Skin epidermis (tissue), 12 donors: ENCODE measurements at regions not wholly inside any gene's neighbourhood (a gene's known extent, or its start where the extent isn't known, plus 50 kb on each side); places are given as distances from the start of the nearest gene placed in this dataset.
A peak's percentile ranks its signal among the peaks of the same experiment; 100 is the strongest.

Source experiments
- H3K27ac ChIP-seq, 21 experiments: fragments of 200-600 bp; sonication (generic) in 11 of 21; one replicate each; pipeline ENCODE4 v1.5.0; 2020; ENCODE audit warnings: mild to moderate bottlenecking in 3 of 21, inconsistent platforms in 2 of 21, moderate library complexity in 2 of 21
- H3K4me3 ChIP-seq, 7 experiments: fragments of 200-600 bp; sonication (generic) in 2 of 7; one replicate each; pipeline ENCODE4 v1.5.0; 2020; ENCODE audit warnings: inconsistent platforms in 2 of 7, mild to moderate bottlenecking in 2 of 7, moderate library complexity in 1 of 7

DNA sequence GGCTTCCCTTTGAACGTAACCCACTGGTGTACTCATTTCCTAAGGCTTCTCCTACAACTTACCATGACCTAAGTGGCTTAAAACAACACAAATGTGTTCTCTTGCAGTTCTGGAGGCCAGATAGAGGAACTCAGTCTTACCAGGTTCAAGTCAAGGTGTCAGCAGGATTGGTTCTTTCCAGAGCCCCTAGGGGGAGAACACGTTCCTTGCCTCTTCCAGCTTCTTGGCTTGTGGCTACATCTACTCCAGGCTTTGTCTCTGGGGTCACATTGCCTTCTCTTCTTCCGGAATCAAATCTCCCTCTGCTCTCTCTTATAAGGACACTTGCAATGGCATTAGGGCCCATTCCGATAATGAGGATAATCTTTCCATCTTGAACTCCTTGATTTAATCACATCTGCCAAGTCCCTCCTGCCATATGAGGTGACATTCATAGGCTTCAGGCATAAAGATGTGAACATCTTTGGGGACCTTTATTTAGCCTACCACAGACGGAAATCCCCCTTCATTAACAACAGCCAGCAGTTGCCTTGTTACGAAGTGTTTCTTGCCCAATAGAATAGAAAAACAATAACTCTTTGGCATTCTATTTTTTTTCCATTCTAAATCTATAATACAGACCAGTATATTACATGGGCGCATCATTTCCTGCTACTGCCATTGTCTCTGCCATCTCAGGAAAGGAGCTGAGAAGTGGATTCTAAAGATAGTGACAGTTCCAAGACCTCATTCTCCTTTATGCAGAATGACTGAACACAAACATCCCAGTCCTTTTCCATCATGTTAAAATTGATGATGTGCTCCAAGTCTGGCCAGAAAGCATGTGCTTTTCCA, 362.0 kb downstream of the ZNF521 start:
- H3K4me3 ChIP-seq = no peak overlapping the region
- peak overlapping the region in 2 of 21 experiments; percentile 3 to 87 for H3K27ac ChIP-seq

DNA sequence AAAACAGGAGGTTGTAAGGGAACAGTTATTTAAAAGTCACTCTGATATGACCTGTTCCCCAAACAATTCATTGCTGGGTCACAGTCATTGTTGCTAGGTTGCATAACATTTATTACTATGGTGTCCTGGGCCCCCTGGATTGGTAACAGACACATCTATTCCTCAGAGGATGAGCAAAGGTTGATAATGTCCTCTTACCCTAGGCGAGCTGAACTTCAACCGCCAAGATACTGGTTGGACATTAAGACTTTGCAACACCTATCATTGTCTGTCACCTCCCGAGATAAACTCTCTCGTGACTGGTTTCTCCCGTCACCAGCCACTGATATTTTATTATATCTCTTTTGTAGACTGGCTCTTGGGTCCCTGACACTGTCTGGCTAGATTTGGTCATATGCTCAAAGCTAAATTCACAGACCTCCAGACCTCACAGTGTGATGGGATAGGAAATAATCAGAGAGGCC, 361.3 kb downstream of the ZNF521 start:
- Histone ChIP-seq H3K4me3 (no peak overlapping the region), H3K27ac (peak overlapping the region in 2 of 21 experiments; percentile 3 to 87)

DNA sequence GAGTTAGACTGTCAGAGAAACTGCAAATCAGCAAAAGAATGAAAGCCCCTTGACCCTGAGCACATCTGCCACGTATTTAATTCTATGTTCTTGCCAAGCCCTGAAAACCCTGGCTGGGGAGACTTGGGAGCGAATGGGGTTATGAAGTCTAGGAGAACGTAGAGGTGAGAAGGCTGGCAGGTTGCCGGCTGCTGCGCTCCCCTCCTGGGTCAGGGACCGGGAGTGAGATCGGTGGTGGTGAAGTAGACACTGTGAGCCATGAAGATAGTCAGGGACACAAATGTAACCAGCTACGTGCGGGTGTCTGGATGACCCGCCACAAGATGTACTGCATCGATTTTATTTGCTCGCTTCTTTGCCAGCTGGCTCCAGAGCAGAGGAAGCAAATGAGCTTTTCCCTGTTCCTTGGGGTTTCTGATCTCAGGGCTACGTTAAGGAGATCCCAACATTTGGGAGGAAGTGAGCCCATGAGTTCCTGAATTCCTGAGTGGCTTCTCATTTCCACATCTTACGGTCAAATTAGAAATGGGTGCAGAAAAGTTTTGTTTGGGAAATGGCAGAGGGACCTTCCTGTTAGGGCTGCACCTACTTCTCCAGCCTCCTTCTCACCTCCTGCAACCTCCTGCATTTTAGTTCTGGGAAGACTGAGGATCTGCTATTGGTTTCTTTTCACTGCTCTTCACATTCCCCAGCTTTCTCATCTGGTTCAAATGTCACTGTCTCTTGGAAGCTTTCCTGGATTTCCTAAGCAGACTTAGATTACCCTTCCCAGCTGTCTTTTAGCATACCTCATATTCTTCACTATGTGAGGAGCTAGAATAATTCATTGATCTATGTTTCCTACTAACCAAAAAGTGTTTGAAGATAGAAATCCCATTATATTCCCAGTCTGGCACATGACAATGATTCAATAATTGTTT, 360.6 kb downstream of the ZNF521 start:
- Histone ChIP-seq H3K4me3 (no peak overlapping the region), H3K27ac (peak overlapping the region in 2 of 21 experiments; percentile 3 to 45)

GRCh38 chr18:24992491-24992890, 359.5 kb downstream of the ZNF521 start:
- H3K4me3 ChIP-seq = no peak overlapping the region
- H3K27ac ChIP-seq = no peak overlapping the region

DNA sequence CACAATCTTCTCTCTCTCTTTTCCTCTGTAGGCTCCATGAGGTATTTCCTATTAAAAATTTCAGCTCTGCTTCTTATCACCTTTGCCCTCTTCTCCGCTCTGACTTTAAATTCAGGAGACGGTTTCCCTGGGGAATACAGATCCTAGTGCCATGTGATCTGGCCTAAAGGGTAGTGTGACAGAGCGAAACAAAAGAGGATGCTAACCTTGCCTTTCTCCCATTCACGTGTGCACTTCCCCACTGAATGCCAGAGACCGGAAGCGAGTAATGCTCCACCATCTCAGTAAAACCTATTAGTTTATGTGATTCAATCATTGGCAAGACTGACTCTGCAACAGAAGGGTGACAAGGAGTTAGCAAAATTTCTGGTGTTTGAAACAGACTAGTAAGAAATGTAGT, 358.3 kb downstream of the ZNF521 start:
- H3K27ac ChIP-seq = no peak overlapping the region
- no peak overlapping the region for H3K4me3 ChIP-seq

- no peak overlapping the region for H3K4me3 ChIP-seq
These were observed 356.9 kb downstream of the ZNF521 start for GRCh38 chr18:24995056-24995455.

GRCh38 chr18:24995755-24996154, 356.2 kb downstream of the ZNF521 start:
- H3K4me3 ChIP-seq = no peak overlapping the region
- H3K27ac ChIP-seq = no peak overlapping the region

More at GRCh38 chr18:24995056-24995455, 356.9 kb downstream of the ZNF521 start:
- no peak overlapping the region for H3K27ac ChIP-seq

DNA sequence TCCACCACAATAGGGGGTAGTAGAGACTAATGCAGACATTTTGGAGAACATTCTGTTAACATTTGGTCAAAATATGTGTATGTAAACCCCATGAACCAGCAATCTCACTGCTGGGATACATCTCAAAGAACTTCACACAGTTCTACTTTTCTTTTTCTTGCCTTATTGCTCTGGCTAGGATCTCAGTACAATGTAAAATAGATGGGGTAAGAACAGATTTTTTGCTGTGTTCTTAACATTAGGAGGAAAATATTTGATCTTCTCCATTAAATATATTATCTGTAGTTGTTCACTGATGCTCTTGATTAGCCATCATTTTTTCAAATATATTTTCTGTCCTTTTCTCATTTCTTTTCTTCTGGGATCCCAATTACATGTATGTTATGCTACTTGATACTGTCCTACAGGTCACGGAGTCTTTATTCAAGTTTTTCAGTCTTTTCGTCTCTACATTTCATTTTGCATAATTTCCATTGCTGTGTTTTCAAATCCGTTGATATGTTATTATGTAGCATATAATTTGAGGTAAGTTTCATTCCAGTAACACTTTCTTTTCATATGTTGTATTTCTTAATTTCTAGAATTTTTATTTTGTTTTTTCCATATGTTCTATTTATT, 352.2 kb downstream of the ZNF521 start:
- no peak overlapping the region for H3K27ac ChIP-seq
- H3K4me3 ChIP-seq = no peak overlapping the region

GRCh38 chr18:25001803-25002202, 350.2 kb downstream of the ZNF521 start:
- Histone ChIP-seq H3K27ac (no peak overlapping the region), H3K4me3 (no peak overlapping the region)

GRCh38 chr18:25005541-25006403, 346.2 kb downstream of the ZNF521 start:
- peak overlapping the region in 5 of 21 experiments; percentile 23 to 65 (median 54) for H3K27ac ChIP-seq
- no peak overlapping the region for H3K4me3 ChIP-seq

GRCh38 chr18:25010623-25011374, 341.2 kb downstream of the ZNF521 start:
- Histone ChIP-seq H3K4me3 (no peak overlapping the region), H3K27ac (no peak overlapping the region)
